Endothelial cell of umbilical vein (primary cell): ENCODE measurements at regions not wholly inside any gene's neighbourhood (a gene's known extent, or its start where the extent isn't known, plus 50 kb on each side); places are given as distances from the start of the nearest gene placed in this dataset.

Experiments used
- BruUV-seq: library from RNA; stranded (reverse); fragments of 400-500 nt; replicated peaks from 2 replicates; lab custom pipeline; 2021; lab: Mats Ljungman, UMichigan
- CTCF ChIA-PET: fragments of 300-600, 350-600 bp; sonication (Branson Sonifier 250); formaldehyde crosslinking; loops from one replicate; lab custom pipeline; 2021; ENCODE audit warnings: antibody characterized with exemption, inconsistent platforms; lab: Charles Lee
- POLR2A ChIA-PET: fragments of 300-600, 350-600 bp; sonication (Branson Sonifier 250); formaldehyde crosslinking; loops from one replicate; lab custom pipeline; 2021; ENCODE audit warnings: antibody characterized with exemption, inconsistent platforms; lab: Charles Lee
- DNase-seq: peaks from one replicate; pipeline ENCODE4 v3.0.0-alpha.2; 2011; ENCODE audit warnings: low read depth, low spot score
- FAIRE-seq: peaks from 2 replicates; lab custom pipeline; 2011; peaks lifted over from hg19 to GRCh38; lab: Jason Lieb, UNC
- H2AFZ ChIP-seq: 2 replicates; pipeline ENCODE4 v1.6.0; 2012; ENCODE audit warnings: low read depth, low read length, control low read depth, inconsistent platforms
- H3K27ac ChIP-seq: 2 replicates; pipeline ENCODE4 v1.5.1; 2011; ENCODE audit warnings: low read depth, mild to moderate bottlenecking, control low read depth, low read length, moderate library complexity; ENCODE audit not compliant: insufficient read depth
- H3K27me3 ChIP-seq, 2 experiments: 2 replicates each; pipeline versions ENCODE4 v1.6.0 to v1.6.1; 2011; ENCODE audit warnings: low read length in 2 of 2, mixed read lengths in 1 of 2; ENCODE audit not compliant: control insufficient read depth in 2 of 2, insufficient read depth in 2 of 2
- H3K36me3 ChIP-seq, 2 experiments: 2 replicates in 1 of 2; 3 replicates in 1 of 2; pipeline ENCODE4 v1.5.1; 2011; ENCODE audit warnings: low read length in 2 of 2, mild to moderate bottlenecking in 1 of 2, moderate library complexity in 1 of 2; ENCODE audit not compliant: control insufficient read depth in 2 of 2, insufficient read depth in 2 of 2; ENCODE audit errors: extremely low read depth in 1 of 2
- H3K4me1 ChIP-seq: 3 replicates; pipeline ENCODE4 v1.5.1; 2011; ENCODE audit warnings: mild to moderate bottlenecking, low read length; ENCODE audit not compliant: control insufficient read depth, insufficient read depth; ENCODE audit errors: extremely low read depth
- H3K4me2 ChIP-seq: 2 replicates; pipeline ENCODE4 v1.6.1; 2011; ENCODE audit warnings: low read length, control low read depth, mixed read lengths; ENCODE audit not compliant: insufficient read depth
- H3K4me3 ChIP-seq, 3 experiments: fragments of 200-600 bp in 1 of 3; sonication (generic), shearing (Covaris generic) in 1 of 3; replicated peaks in 1 of 3; 2 replicates each; pipeline ENCODE4 v1.5.1; 2011 to 2016; ENCODE audit warnings: control low read depth in 3 of 3, low read length in 3 of 3, mild to moderate bottlenecking in 2 of 3, inconsistent platforms in 1 of 3, low read depth in 1 of 3, moderate library complexity in 1 of 3; ENCODE audit not compliant: insufficient read depth in 1 of 3
- H3K79me2 ChIP-seq: 2 replicates; pipeline ENCODE4 v1.6.0; 2012; ENCODE audit warnings: low read length, inconsistent platforms; ENCODE audit not compliant: control insufficient read depth, insufficient read depth
- H3K9ac ChIP-seq: replicated peaks from 2 replicates; pipeline ENCODE3; 2011; ENCODE audit warnings: low read length, control low read depth; ENCODE audit not compliant: insufficient read depth; ENCODE audit errors: extremely low read depth
- H3K9me1 ChIP-seq: replicated peaks from 3 replicates; pipeline ENCODE4 v1.6.0; 2011; ENCODE audit warnings: mild to moderate bottlenecking, low read length; ENCODE audit not compliant: control insufficient read depth, insufficient read depth; ENCODE audit errors: extremely low read depth
- H3K9me3 ChIP-seq: replicated peaks from 2 replicates; pipeline ENCODE4 v1.5.1; 2012; ENCODE audit warnings: low read length, inconsistent platforms; ENCODE audit not compliant: control insufficient read depth, insufficient read depth
- H4K20me1 ChIP-seq: replicated peaks from 2 replicates; pipeline ENCODE3; 2011; ENCODE audit warnings: mild to moderate bottlenecking, low read length; ENCODE audit not compliant: control insufficient read depth, insufficient read depth; ENCODE audit errors: extremely low read depth
- EZH2 ChIP-seq: IDR thresholded peaks from 2 replicates; pipeline ENCODE4 v1.6.1; 2012; ENCODE audit warnings: borderline replicate concordance, low read depth, mild to moderate bottlenecking, moderate library complexity, low read length, inconsistent platforms; ENCODE audit not compliant: severe bottlenecking
- FOS ChIP-seq: IDR thresholded peaks from 2 replicates; pipeline ENCODE4 v1.6.1; 2011; ENCODE audit warnings: mild to moderate bottlenecking, low read length, moderate library complexity, borderline replicate concordance; ENCODE audit not compliant: insufficient read depth
- GATA2 ChIP-seq: IDR thresholded peaks from 2 replicates; pipeline ENCODE4 v1.7.0; 2011; ENCODE audit warnings: low read depth, mild to moderate bottlenecking, moderate library complexity, mixed read lengths, low read length; ENCODE audit not compliant: insufficient read length, insufficient read depth
- JUN ChIP-seq: IDR thresholded peaks from 2 replicates; pipeline ENCODE4 v1.6.1; 2011; ENCODE audit warnings: borderline replicate concordance, low read depth; ENCODE audit not compliant: insufficient read length, insufficient read depth
- MYC ChIP-seq: IDR thresholded peaks from one replicate; pipeline ENCODE4 v1.6.1; 2011; ENCODE audit warnings: mild to moderate bottlenecking, low read depth, low read length
- POLR2A ChIP-seq: IDR thresholded peaks from 2 replicates; pipeline ENCODE4 v1.6.1; 2012; ENCODE audit warnings: low read depth, mild to moderate bottlenecking, control low read depth, low read length
- POLR2AphosphoS5 ChIP-seq: IDR thresholded peaks from 2 replicates; pipeline ENCODE4 v1.6.1; 2012; ENCODE audit warnings: low read depth, mild to moderate bottlenecking, control low read depth, low read length, moderate library complexity; ENCODE audit not compliant: insufficient read depth
- dilution Hi-C: fragments of 300-500 bp; cut with MboI; formaldehyde crosslinking; loops from one replicate; pipeline ENCODE4 v1.15.0; 2019; ENCODE audit warnings: low sequenced_read_pairs; ENCODE audit not compliant: extremely low pct_ligation_motif_present
- intact Hi-C: fragments of 100-400 bp; cut with micrococcal nuclease; formaldehyde crosslinking; loops from one replicate; pipeline ENCODE4 v1.10.0; 2022
- TF ChIP-seq, protein P1 (sequence below), 2 donors: IDR thresholded peaks; 1 replicate in 1 of 2; 2 replicates in 1 of 2; pipeline ENCODE4 v1.5.1; 2011; ENCODE audit warnings: low read length in 2 of 2, mild to moderate bottlenecking in 2 of 2, moderate library complexity in 2 of 2, control low read depth in 1 of 2, inconsistent platforms in 1 of 2, low read depth in 1 of 2; ENCODE audit not compliant: insufficient read depth in 1 of 2; ENCODE audit errors: extremely low read depth in 1 of 2
- TF ChIP-seq, protein P2 (sequence below): IDR thresholded peaks from 2 replicates; pipeline ENCODE4 v1.6.1; 2011; ENCODE audit not compliant: insufficient read depth, insufficient read length

DNA sequence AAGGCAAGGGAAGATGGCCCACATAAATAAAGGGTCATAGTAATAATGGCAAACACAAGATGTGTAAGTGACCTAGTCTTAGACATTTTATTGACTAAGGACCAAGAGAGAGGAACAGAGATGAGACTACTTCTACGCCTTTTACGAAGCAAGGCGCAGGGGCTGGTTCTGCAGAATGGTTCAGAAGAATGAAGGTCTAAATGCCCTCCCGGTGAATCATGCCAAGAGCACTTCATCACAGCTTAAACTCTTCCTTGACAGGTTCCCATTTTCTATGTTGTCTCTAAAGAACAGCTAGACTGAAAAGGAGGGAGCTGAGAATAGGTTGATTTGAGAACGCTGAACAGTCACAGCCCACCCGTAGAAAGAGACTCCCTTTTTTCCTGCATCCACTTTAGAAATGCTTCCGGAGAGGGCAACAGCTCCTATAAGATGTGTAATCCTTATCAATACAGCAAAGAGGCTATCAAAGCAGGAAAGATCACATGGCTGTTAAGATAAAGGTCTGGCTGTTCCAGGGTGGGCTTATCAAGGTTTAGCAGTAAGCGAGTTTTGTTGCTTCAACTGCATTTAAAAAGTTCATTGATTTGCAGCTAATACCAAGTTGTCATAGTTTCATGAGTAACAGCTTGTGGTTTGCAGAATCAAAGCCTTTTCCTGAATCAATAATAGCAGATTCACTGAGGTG is 93.4 kb upstream of the AUTS2 start:
- no peaks in the 10 kb centered on the region for H3K9me3 ChIP-seq
- ChIA-PET POLR2A (no interaction called here), CTCF (no interaction called here)
- H2AFZ ChIP-seq: no peak overlapping the region
- dilution Hi-C loops: no loop called here
- H3K4me1 ChIP-seq: no peaks in the 10 kb centered on the region
- H3K4me3 ChIP-seq: no peak overlapping the region
- H3K27ac ChIP-seq: no peak overlapping the region
- no peak overlapping the region for H3K4me2 ChIP-seq
- FAIRE-seq (no peak), DNase-seq (no peak)
- H4K20me1 ChIP-seq: no peaks in the 10 kb centered on the region
- no peaks in the 10 kb centered on the region for H3K9me1 ChIP-seq
- no TSS peak for BruUV-seq
- no peaks in the 10 kb centered on the region for H3K36me3 ChIP-seq
- no peak overlapping the region for H3K9ac ChIP-seq
- intact Hi-C loops: no loop called here
- no peaks in the 10 kb centered on the region for H3K27me3 ChIP-seq
- TF ChIP-seq JUN (no peak), EZH2 (no peak), MYC (no peak), POLR2A (no peak), POLR2AphosphoS5 (no peak), GATA2 (no peak), FOS (no peak)
- TF ChIP-seq, protein P1, sequence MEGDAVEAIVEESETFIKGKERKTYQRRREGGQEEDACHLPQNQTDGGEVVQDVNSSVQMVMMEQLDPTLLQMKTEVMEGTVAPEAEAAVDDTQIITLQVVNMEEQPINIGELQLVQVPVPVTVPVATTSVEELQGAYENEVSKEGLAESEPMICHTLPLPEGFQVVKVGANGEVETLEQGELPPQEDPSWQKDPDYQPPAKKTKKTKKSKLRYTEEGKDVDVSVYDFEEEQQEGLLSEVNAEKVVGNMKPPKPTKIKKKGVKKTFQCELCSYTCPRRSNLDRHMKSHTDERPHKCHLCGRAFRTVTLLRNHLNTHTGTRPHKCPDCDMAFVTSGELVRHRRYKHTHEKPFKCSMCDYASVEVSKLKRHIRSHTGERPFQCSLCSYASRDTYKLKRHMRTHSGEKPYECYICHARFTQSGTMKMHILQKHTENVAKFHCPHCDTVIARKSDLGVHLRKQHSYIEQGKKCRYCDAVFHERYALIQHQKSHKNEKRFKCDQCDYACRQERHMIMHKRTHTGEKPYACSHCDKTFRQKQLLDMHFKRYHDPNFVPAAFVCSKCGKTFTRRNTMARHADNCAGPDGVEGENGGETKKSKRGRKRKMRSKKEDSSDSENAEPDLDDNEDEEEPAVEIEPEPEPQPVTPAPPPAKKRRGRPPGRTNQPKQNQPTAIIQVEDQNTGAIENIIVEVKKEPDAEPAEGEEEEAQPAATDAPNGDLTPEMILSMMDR (IDR thresholded peaks at IDR 0.05; ENCODE audit: extremely low read depth in 1 of 2, insufficient read depth in 1 of 2, low read depth in 1 of 2, low read length in 2 of 2): no peak
- TF ChIP-seq, protein P2, sequence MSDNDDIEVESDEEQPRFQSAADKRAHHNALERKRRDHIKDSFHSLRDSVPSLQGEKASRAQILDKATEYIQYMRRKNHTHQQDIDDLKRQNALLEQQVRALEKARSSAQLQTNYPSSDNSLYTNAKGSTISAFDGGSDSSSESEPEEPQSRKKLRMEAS: no peak
- no peaks in the 10 kb centered on the region for H3K79me2 ChIP-seq
